Nephron (organoid): ENCODE measurements at regions not wholly inside any gene's neighbourhood (a gene's known extent, or its start where the extent isn't known, plus 50 kb on each side); places are given as distances from the start of the nearest gene placed in this dataset.

Source experiments
- H3K27ac Mint-ChIP-seq, 3 experiments: 2 replicates each; pipeline ENCODE4 v1.8.0; 2020; ENCODE audit warnings: mixed read lengths in 3 of 3, mild to moderate bottlenecking in 2 of 3, moderate library complexity in 1 of 3
- H3K27me3 Mint-ChIP-seq: 2 replicates; pipeline ENCODE4 v1.8.0; 2021; ENCODE audit warnings: low read depth, mild to moderate bottlenecking, moderate library complexity, mixed read lengths
- H3K36me3 Mint-ChIP-seq: 2 replicates; pipeline ENCODE4 v1.8.0; 2020; ENCODE audit warnings: low read depth, mixed read lengths
- H3K4me1 Mint-ChIP-seq: 2 replicates; pipeline ENCODE4 v1.8.0; 2020; ENCODE audit warnings: mixed read lengths
- H3K4me3 Mint-ChIP-seq, 3 experiments: 2 replicates each; pipeline ENCODE4 v1.8.0; 2020; ENCODE audit warnings: mild to moderate bottlenecking in 3 of 3, mixed read lengths in 3 of 3, moderate library complexity in 2 of 3
- H3K9me3 Mint-ChIP-seq: 2 replicates; pipeline ENCODE4 v1.8.0; 2020; ENCODE audit warnings: mixed read lengths
- CTCF ChIP-seq, 3 experiments: fragments of 200-600 bp; sonication (generic); IDR thresholded peaks; one replicate each; pipeline ENCODE4 v1.5.0; 2021; ENCODE audit warnings: antibody characterized with exemption in 3 of 3; ENCODE audit not compliant: unreplicated experiment in 3 of 3

- H3K36me3 Mint-ChIP-seq = no peaks in the 10 kb centered on the region
- TF ChIP-seq CTCF (IDR thresholded peaks at IDR 0.05; ENCODE audit: unreplicated experiment in 3 of 3) = no peak
- no peak overlapping the region for H3K4me3 Mint-ChIP-seq
- no peak overlapping the region for H3K27ac Mint-ChIP-seq
- H3K27me3 Mint-ChIP-seq = peaks cover 23% of the 10 kb centered on the region
- no peaks in the 10 kb centered on the region for H3K4me1 Mint-ChIP-seq
- no peaks in the 10 kb centered on the region for H3K9me3 Mint-ChIP-seq
Observed at GRCh38 chr12:127393896-127394295, 873.1 kb upstream of the TMEM132C start.

- H3K27ac Mint-ChIP-seq = no peak overlapping the region
- H3K36me3 Mint-ChIP-seq = no peaks in the 10 kb centered on the region
- H3K9me3 Mint-ChIP-seq = no peaks in the 10 kb centered on the region
- no peak overlapping the region for H3K4me3 Mint-ChIP-seq
- peaks cover 17% of the 10 kb centered on the region for H3K27me3 Mint-ChIP-seq
- H3K4me1 Mint-ChIP-seq = no peaks in the 10 kb centered on the region
- TF ChIP-seq CTCF (IDR thresholded peaks at IDR 0.05; ENCODE audit: unreplicated experiment in 3 of 3) = no peak
Observed at GRCh38 chr12:127396734-127397133, 870.2 kb upstream of the TMEM132C start.

- no peak overlapping the region for H3K4me3 Mint-ChIP-seq
- no peak for TF ChIP-seq CTCF (IDR thresholded peaks at IDR 0.05; ENCODE audit: unreplicated experiment in 3 of 3)
- H3K27me3 Mint-ChIP-seq = peaks cover 15% of the 10 kb centered on the region
- no peaks in the 10 kb centered on the region for H3K4me1 Mint-ChIP-seq
- no peaks in the 10 kb centered on the region for H3K36me3 Mint-ChIP-seq
- H3K9me3 Mint-ChIP-seq = no peaks in the 10 kb centered on the region
- no peak overlapping the region for H3K27ac Mint-ChIP-seq
Observed at GRCh38 chr12:127398016-127398710, 868.8 kb upstream of the TMEM132C start.

- no peak overlapping the region for H3K4me3 Mint-ChIP-seq
- H3K4me1 Mint-ChIP-seq = no peaks in the 10 kb centered on the region
- H3K27me3 Mint-ChIP-seq = peaks cover 15% of the 10 kb centered on the region
- no peaks in the 10 kb centered on the region for H3K9me3 Mint-ChIP-seq
- TF ChIP-seq CTCF (IDR thresholded peaks at IDR 0.05; ENCODE audit: unreplicated experiment in 3 of 3) = no peak
- H3K27ac Mint-ChIP-seq = no peak overlapping the region
- no peaks in the 10 kb centered on the region for H3K36me3 Mint-ChIP-seq
Observed at GRCh38 chr12:127399451-127399850, 867.5 kb upstream of the TMEM132C start.

GRCh38 chr12:127400221-127400620, 866.7 kb upstream of the TMEM132C start:
- H3K27me3 Mint-ChIP-seq = peaks cover 11% of the 10 kb centered on the region
- no peak for TF ChIP-seq CTCF (IDR thresholded peaks at IDR 0.05; ENCODE audit: unreplicated experiment in 3 of 3)
- no peaks in the 10 kb centered on the region for H3K9me3 Mint-ChIP-seq
- H3K4me1 Mint-ChIP-seq = no peaks in the 10 kb centered on the region
- no peak overlapping the region for H3K27ac Mint-ChIP-seq
- no peak overlapping the region for H3K4me3 Mint-ChIP-seq
- no peaks in the 10 kb centered on the region for H3K36me3 Mint-ChIP-seq

GRCh38 chr12:127401005-127401404, 866.0 kb upstream of the TMEM132C start:
- H3K27ac Mint-ChIP-seq = no peak overlapping the region
- no peak for TF ChIP-seq CTCF (IDR thresholded peaks at IDR 0.05; ENCODE audit: unreplicated experiment in 3 of 3)
- H3K9me3 Mint-ChIP-seq = no peaks in the 10 kb centered on the region
- H3K4me1 Mint-ChIP-seq = no peaks in the 10 kb centered on the region
- no peak overlapping the region for H3K4me3 Mint-ChIP-seq
- H3K36me3 Mint-ChIP-seq = no peaks in the 10 kb centered on the region
- H3K27me3 Mint-ChIP-seq = peaks cover 8% of the 10 kb centered on the region
